ENCODE measurements at regions not wholly inside any gene's neighbourhood (a gene's known extent, or its start where the extent isn't known, plus 50 kb on each side); places are given as distances from the start of the nearest gene placed in this dataset.

DNA sequence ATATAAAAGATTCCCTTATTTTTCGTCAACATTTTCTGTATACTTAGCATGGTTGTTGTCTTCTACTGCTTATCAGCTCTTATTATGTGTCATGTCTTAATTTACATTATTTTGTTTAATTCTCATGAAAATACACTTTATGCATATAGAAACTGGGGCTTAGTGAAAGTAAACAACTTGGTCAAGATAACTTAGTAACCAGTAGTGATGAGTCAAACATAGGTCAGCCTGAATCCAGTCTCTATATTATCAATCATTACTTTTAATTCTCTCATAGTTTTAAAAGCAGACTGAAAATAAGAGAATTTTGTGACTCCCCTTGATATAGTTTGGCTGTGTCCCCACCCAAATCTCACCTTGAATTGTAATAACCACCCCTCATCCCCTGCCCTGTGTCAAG is 119.6 kb upstream of the TPK1 start:
- H3F3A ChIP-seq (ENCODE audit: insufficient read depth): no peaks in the 10 kb centered on the region
- H3K27ac ChIP-seq (ENCODE audit: low read depth, low read length): no peak overlapping the region
- H3K4me3 ChIP-seq (ENCODE audit: insufficient read depth, low read length, poor library complexity, severe bottlenecking): no peak overlapping the region
- no peak overlapping the region for H3K4me2 ChIP-seq (ENCODE audit: low read depth, low read length, poor library complexity, severe bottlenecking)
- H3K36me3 ChIP-seq (ENCODE audit: low read length): no peaks in the 10 kb centered on the region
- no peaks in the 10 kb centered on the region for H3K9me2 ChIP-seq (replicated peaks; ENCODE audit: insufficient read depth, low read length)
- H4K20me1 ChIP-seq (ENCODE audit: low read depth, low read length): no peaks in the 10 kb centered on the region
- H3K79me2 ChIP-seq (ENCODE audit: insufficient read depth, low read length): no peaks in the 10 kb centered on the region
- no peaks in the 10 kb centered on the region for H3K9me3 ChIP-seq (ENCODE audit: insufficient read depth, low read length)
- no peaks in the 10 kb centered on the region for H3K27me3 ChIP-seq (ENCODE audit: low read length)
- TF ChIP-seq EZH2phosphoT487 (conservative IDR thresholded peaks at IDR 0.05; ENCODE audit: low read length): no peak
- TF ChIP-seq, protein P1, sequence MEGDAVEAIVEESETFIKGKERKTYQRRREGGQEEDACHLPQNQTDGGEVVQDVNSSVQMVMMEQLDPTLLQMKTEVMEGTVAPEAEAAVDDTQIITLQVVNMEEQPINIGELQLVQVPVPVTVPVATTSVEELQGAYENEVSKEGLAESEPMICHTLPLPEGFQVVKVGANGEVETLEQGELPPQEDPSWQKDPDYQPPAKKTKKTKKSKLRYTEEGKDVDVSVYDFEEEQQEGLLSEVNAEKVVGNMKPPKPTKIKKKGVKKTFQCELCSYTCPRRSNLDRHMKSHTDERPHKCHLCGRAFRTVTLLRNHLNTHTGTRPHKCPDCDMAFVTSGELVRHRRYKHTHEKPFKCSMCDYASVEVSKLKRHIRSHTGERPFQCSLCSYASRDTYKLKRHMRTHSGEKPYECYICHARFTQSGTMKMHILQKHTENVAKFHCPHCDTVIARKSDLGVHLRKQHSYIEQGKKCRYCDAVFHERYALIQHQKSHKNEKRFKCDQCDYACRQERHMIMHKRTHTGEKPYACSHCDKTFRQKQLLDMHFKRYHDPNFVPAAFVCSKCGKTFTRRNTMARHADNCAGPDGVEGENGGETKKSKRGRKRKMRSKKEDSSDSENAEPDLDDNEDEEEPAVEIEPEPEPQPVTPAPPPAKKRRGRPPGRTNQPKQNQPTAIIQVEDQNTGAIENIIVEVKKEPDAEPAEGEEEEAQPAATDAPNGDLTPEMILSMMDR (IDR thresholded peaks at IDR 0.05; ENCODE audit: insufficient read depth, low read length, poor library complexity, severe bottlenecking): no peak
- no peak overlapping the region for H2AFZ ChIP-seq (ENCODE audit: low read depth, low read length, severe bottlenecking)
- no peak overlapping the region for H3K9ac ChIP-seq (ENCODE audit: low read length)

DNA sequence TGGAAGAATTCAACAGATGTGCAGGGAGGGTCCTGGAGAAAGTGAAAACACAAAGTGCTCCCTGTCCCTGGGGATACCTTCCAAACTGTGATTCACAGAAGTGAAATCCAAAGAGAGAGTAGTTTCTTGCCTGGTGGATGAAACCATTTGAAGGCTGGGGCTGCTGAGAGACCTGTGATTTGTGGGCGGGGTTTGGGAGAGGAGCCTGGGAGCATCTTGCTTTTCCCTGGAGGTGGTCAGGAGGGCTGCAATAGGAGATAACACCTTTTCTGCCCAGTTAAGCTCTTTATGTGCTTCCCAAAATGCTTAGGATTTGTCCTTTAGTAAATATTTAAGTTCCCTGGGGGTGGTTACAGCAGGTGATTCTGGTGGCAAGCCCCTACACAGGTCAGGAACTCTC is 105.3 kb upstream of the TPK1 start:
- Histone ChIP-seq H3K79me2 (ENCODE audit: insufficient read depth, low read length) (no peaks in the 10 kb centered on the region), H3K9ac (ENCODE audit: low read length) (no peak overlapping the region), H3K4me3 (ENCODE audit: insufficient read depth, low read length, poor library complexity, severe bottlenecking) (no peak overlapping the region), H3K4me2 (ENCODE audit: low read depth, low read length, poor library complexity, severe bottlenecking) (no peak overlapping the region), H3K36me3 (ENCODE audit: low read length) (no peaks in the 10 kb centered on the region), H3K27me3 (ENCODE audit: low read length) (no peaks in the 10 kb centered on the region), H2AFZ (ENCODE audit: low read depth, low read length, severe bottlenecking) (no peak overlapping the region), H3K27ac (ENCODE audit: low read depth, low read length) (no peak overlapping the region), H3K9me2 (replicated peaks; ENCODE audit: insufficient read depth, low read length) (no peaks in the 10 kb centered on the region), H3F3A (ENCODE audit: insufficient read depth) (no peaks in the 10 kb centered on the region), H4K20me1 (ENCODE audit: low read depth, low read length) (no peaks in the 10 kb centered on the region), H3K9me3 (ENCODE audit: insufficient read depth, low read length) (no peaks in the 10 kb centered on the region)
- TF ChIP-seq EZH2phosphoT487 (conservative IDR thresholded peaks at IDR 0.05; ENCODE audit: low read length): no peak
- TF ChIP-seq, protein P1 (IDR thresholded peaks at IDR 0.05; ENCODE audit: insufficient read depth, low read length, poor library complexity, severe bottlenecking): no peak

DNA sequence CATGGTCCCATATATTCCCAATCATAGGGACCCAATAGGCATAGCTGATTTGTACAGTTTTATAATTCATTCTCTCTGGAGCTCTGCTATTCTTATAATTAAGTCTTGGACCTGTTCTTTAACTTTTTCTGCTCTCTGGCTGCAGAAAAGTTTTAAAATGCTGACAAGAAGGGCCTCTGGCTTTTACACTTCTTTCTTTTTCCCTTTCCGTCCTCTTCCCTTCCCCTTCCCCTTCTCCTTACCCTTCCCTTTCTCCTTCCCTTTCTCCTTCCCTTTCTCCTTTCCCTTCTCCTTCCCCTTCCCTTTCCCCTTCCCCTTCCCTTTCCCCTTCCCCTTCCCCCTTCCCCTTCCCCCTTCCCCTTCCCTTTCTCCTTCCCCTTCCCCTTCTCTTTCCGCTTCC is 101.3 kb upstream of the TPK1 start:
- Histone ChIP-seq H3K36me3 (ENCODE audit: low read length) (no peaks in the 10 kb centered on the region), H3K4me3 (ENCODE audit: insufficient read depth, low read length, poor library complexity, severe bottlenecking) (no peak overlapping the region), H2AFZ (ENCODE audit: low read depth, low read length, severe bottlenecking) (no peak overlapping the region), H3K4me2 (ENCODE audit: low read depth, low read length, poor library complexity, severe bottlenecking) (no peak overlapping the region), H3K27me3 (ENCODE audit: low read length) (no peaks in the 10 kb centered on the region), H3K27ac (ENCODE audit: low read depth, low read length) (no peak overlapping the region), H3K9me3 (ENCODE audit: insufficient read depth, low read length) (no peaks in the 10 kb centered on the region), H3K9ac (ENCODE audit: low read length) (no peak overlapping the region), H3K79me2 (ENCODE audit: insufficient read depth, low read length) (no peaks in the 10 kb centered on the region), H3K9me2 (replicated peaks; ENCODE audit: insufficient read depth, low read length) (no peaks in the 10 kb centered on the region), H4K20me1 (ENCODE audit: low read depth, low read length) (no peaks in the 10 kb centered on the region), H3F3A (ENCODE audit: insufficient read depth) (no peaks in the 10 kb centered on the region)
- no peak for TF ChIP-seq EZH2phosphoT487 (conservative IDR thresholded peaks at IDR 0.05; ENCODE audit: low read length)
- TF ChIP-seq, protein P1 (IDR thresholded peaks at IDR 0.05; ENCODE audit: insufficient read depth, low read length, poor library complexity, severe bottlenecking): no peak

DNA sequence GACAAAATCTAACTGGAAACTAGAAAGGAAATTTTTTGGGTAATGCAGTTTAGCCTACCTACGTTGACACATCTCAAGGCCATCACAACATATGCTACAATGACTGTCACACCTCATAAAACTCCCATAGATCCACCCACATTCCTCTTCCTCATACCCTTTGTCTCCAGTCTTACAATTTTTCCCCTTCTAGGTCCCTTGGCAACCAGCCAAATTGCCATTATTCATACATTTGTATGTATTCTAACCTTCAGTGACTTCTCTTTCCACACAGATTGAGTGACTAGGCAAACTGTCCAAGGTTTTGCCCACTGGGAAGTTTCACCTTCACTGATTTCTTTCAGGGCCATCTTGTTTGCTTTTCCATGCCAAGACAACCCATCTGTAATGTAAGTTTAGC is 100.5 kb upstream of the TPK1 start:
- Histone ChIP-seq H3K27me3 (ENCODE audit: low read length) (no peaks in the 10 kb centered on the region), H3K4me2 (ENCODE audit: low read depth, low read length, poor library complexity, severe bottlenecking) (no peak overlapping the region), H3F3A (ENCODE audit: insufficient read depth) (no peaks in the 10 kb centered on the region), H2AFZ (ENCODE audit: low read depth, low read length, severe bottlenecking) (no peak overlapping the region), H3K9me3 (ENCODE audit: insufficient read depth, low read length) (no peaks in the 10 kb centered on the region), H3K36me3 (ENCODE audit: low read length) (no peaks in the 10 kb centered on the region), H4K20me1 (ENCODE audit: low read depth, low read length) (no peaks in the 10 kb centered on the region), H3K9me2 (replicated peaks; ENCODE audit: insufficient read depth, low read length) (no peaks in the 10 kb centered on the region), H3K4me3 (ENCODE audit: insufficient read depth, low read length, poor library complexity, severe bottlenecking) (no peak overlapping the region), H3K9ac (ENCODE audit: low read length) (no peak overlapping the region), H3K27ac (ENCODE audit: low read depth, low read length) (no peak overlapping the region), H3K79me2 (ENCODE audit: insufficient read depth, low read length) (no peaks in the 10 kb centered on the region)
- no peak for TF ChIP-seq EZH2phosphoT487 (conservative IDR thresholded peaks at IDR 0.05; ENCODE audit: low read length)
- TF ChIP-seq, protein P1 (IDR thresholded peaks at IDR 0.05; ENCODE audit: insufficient read depth, low read length, poor library complexity, severe bottlenecking): no peak

All from SU-DHL-6 (cell line).